Activated CD4-positive, alpha-beta memory T cell treated with anti-CD3 and anti-CD28 coated beads for 36 hours (primary cell): ENCODE measurements at regions not wholly inside any gene's neighbourhood (a gene's known extent, or its start where the extent isn't known, plus 50 kb on each side); places are given as distances from the start of the nearest gene placed in this dataset.

ENCODE experiments used
- CTCF ChIA-PET: fragments of 350-600 bp; sonication (Branson Sonifier 250); formaldehyde crosslinking; loops from one replicate; lab custom pipeline; 2021; ENCODE audit warnings: antibody characterized with exemption, inconsistent platforms; lab: Charles Lee
- POLR2A ChIA-PET: fragments of 350-600 bp; sonication (Branson Sonifier 250); formaldehyde crosslinking; loops from one replicate; lab custom pipeline; 2021; ENCODE audit warnings: antibody characterized with exemption; lab: Charles Lee
- DNase-seq: peaks from one replicate; pipeline ENCODE4 v3.0.0-alpha.2; 2020
- H3K27ac Mint-ChIP-seq: one replicate; pipeline ENCODE4 v1.8.0; 2021; ENCODE audit warnings: mixed read lengths
- H3K27me3 Mint-ChIP-seq: one replicate; pipeline ENCODE4 v1.8.0; 2021; ENCODE audit warnings: mixed read lengths
- H3K36me3 Mint-ChIP-seq: one replicate; pipeline ENCODE4 v1.8.0; 2021; ENCODE audit warnings: mixed read lengths
- H3K4me1 Mint-ChIP-seq: one replicate; pipeline ENCODE4 v1.8.0; 2021; ENCODE audit warnings: low read depth, mixed read lengths
- H3K4me3 Mint-ChIP-seq: one replicate; pipeline ENCODE4 v1.8.0; 2021; ENCODE audit warnings: mild to moderate bottlenecking, mixed read lengths
- H3K9me3 Mint-ChIP-seq: one replicate; pipeline ENCODE4 v1.8.0; 2021; ENCODE audit warnings: mixed read lengths
- intact Hi-C: fragments of 100-400 bp; cut with micrococcal nuclease; formaldehyde crosslinking; loops from one replicate; pipeline ENCODE4 v1.15.1; 2023

- H3K9me3 Mint-ChIP-seq = no peaks in the 10 kb centered on the region
- DNase-seq = no peak
- no peak overlapping the region for H3K27ac Mint-ChIP-seq
- no peak overlapping the region for H3K4me3 Mint-ChIP-seq
- H3K4me1 Mint-ChIP-seq = no peaks in the 10 kb centered on the region
- POLR2A ChIA-PET = no interaction called here
- intact Hi-C loops = no loop called here
- no peaks in the 10 kb centered on the region for H3K36me3 Mint-ChIP-seq
- CTCF ChIA-PET = no interaction called here
- H3K27me3 Mint-ChIP-seq = no peaks in the 10 kb centered on the region
Measured at GRCh38 chr15:97712530-97712929, 248.0 kb upstream of the ARRDC4 start.

GRCh38 chr15:97717806-97718205 is 242.7 kb upstream of the ARRDC4 start:
- no peak overlapping the region for H3K27ac Mint-ChIP-seq
- no peak for DNase-seq
- H3K27me3 Mint-ChIP-seq = peaks cover 1% of the 10 kb centered on the region
- no peaks in the 10 kb centered on the region for H3K36me3 Mint-ChIP-seq
- ChIA-PET CTCF (no interaction called here), POLR2A (no interaction called here)
- intact Hi-C loops = no loop called here
- H3K4me1 Mint-ChIP-seq = no peaks in the 10 kb centered on the region
- H3K4me3 Mint-ChIP-seq = no peak overlapping the region
- H3K9me3 Mint-ChIP-seq = peaks cover 12% of the 10 kb centered on the region

- no peak overlapping the region for H3K27ac Mint-ChIP-seq
- H3K4me1 Mint-ChIP-seq = no peaks in the 10 kb centered on the region
- POLR2A ChIA-PET = no interaction called here
- CTCF ChIA-PET = no interaction called here
- no peaks in the 10 kb centered on the region for H3K36me3 Mint-ChIP-seq
- H3K27me3 Mint-ChIP-seq = peaks cover 1% of the 10 kb centered on the region
- DNase-seq = no peak
- intact Hi-C loops = no loop called here
- H3K9me3 Mint-ChIP-seq = peaks cover 12% of the 10 kb centered on the region
- no peak overlapping the region for H3K4me3 Mint-ChIP-seq
Measured at GRCh38 chr15:97718509-97718908, 242.0 kb upstream of the ARRDC4 start.

GRCh38 chr15:97728791-97729190 is 231.7 kb upstream of the ARRDC4 start:
- POLR2A ChIA-PET = no interaction called here
- Mint-ChIP-seq H3K4me1 (no peaks in the 10 kb centered on the region), H3K27me3 (no peaks in the 10 kb centered on the region), H3K9me3 (peaks cover 3% of the 10 kb centered on the region), H3K36me3 (no peaks in the 10 kb centered on the region), H3K27ac (no peak overlapping the region), H3K4me3 (no peak overlapping the region)
- CTCF ChIA-PET = no interaction called here
- DNase-seq = no peak
- intact Hi-C loops = no loop called here

- intact Hi-C loops = no loop called here
- POLR2A ChIA-PET = no interaction called here
- no peaks in the 10 kb centered on the region for H3K36me3 Mint-ChIP-seq
- H3K27me3 Mint-ChIP-seq = no peaks in the 10 kb centered on the region
- H3K9me3 Mint-ChIP-seq = peaks cover 3% of the 10 kb centered on the region
- CTCF ChIA-PET = no interaction called here
- H3K4me3 Mint-ChIP-seq = no peak overlapping the region
- no peak for DNase-seq
- H3K27ac Mint-ChIP-seq = no peak overlapping the region
- H3K4me1 Mint-ChIP-seq = no peaks in the 10 kb centered on the region
Measured at GRCh38 chr15:97729270-97729669, 231.2 kb upstream of the ARRDC4 start.

- no peaks in the 10 kb centered on the region for H3K36me3 Mint-ChIP-seq
- CTCF ChIA-PET = no interaction called here
- no peak overlapping the region for H3K4me3 Mint-ChIP-seq
- DNase-seq = no peak
- POLR2A ChIA-PET = no interaction called here
- H3K27ac Mint-ChIP-seq = no peak overlapping the region
- H3K9me3 Mint-ChIP-seq = peaks cover 3% of the 10 kb centered on the region
- no peaks in the 10 kb centered on the region for H3K4me1 Mint-ChIP-seq
- H3K27me3 Mint-ChIP-seq = no peaks in the 10 kb centered on the region
- intact Hi-C loops = no loop called here
Measured at GRCh38 chr15:97730315-97730714, 230.2 kb upstream of the ARRDC4 start.

GRCh38 chr15:97731859-97732258 is 228.6 kb upstream of the ARRDC4 start:
- DNase-seq = no peak
- H3K4me1 Mint-ChIP-seq = no peaks in the 10 kb centered on the region
- ChIA-PET POLR2A (no interaction called here), CTCF (no interaction called here)
- no peaks in the 10 kb centered on the region for H3K36me3 Mint-ChIP-seq
- H3K27ac Mint-ChIP-seq = no peak overlapping the region
- H3K9me3 Mint-ChIP-seq = peaks cover 3% of the 10 kb centered on the region
- H3K27me3 Mint-ChIP-seq = no peaks in the 10 kb centered on the region
- H3K4me3 Mint-ChIP-seq = no peak overlapping the region
- intact Hi-C loops = no loop called here

GRCh38 chr15:97733373-97733772 is 227.1 kb upstream of the ARRDC4 start:
- no peak for DNase-seq
- ChIA-PET CTCF (no interaction called here), POLR2A (no interaction called here)
- H3K9me3 Mint-ChIP-seq = peaks cover 3% of the 10 kb centered on the region
- H3K27me3 Mint-ChIP-seq = no peaks in the 10 kb centered on the region
- H3K36me3 Mint-ChIP-seq = no peaks in the 10 kb centered on the region
- intact Hi-C loops = no loop called here
- H3K27ac Mint-ChIP-seq = no peak overlapping the region
- no peak overlapping the region for H3K4me3 Mint-ChIP-seq
- no peaks in the 10 kb centered on the region for H3K4me1 Mint-ChIP-seq

- Mint-ChIP-seq H3K27me3 (no peaks in the 10 kb centered on the region), H3K4me3 (no peak overlapping the region), H3K36me3 (no peaks in the 10 kb centered on the region), H3K27ac (no peak overlapping the region), H3K9me3 (no peaks in the 10 kb centered on the region), H3K4me1 (no peaks in the 10 kb centered on the region)
- no peak for DNase-seq
- ChIA-PET CTCF (no interaction called here), POLR2A (no interaction called here)
- intact Hi-C loops = no loop called here
Measured at GRCh38 chr15:97736748-97737147, 223.8 kb upstream of the ARRDC4 start.

GRCh38 chr15:97745481-97746071 is 214.9 kb upstream of the ARRDC4 start:
- ChIA-PET CTCF (no interaction called here), POLR2A (no interaction called here)
- no peaks in the 10 kb centered on the region for H3K4me1 Mint-ChIP-seq
- H3K27me3 Mint-ChIP-seq = peaks cover 2% of the 10 kb centered on the region
- H3K27ac Mint-ChIP-seq = no peak overlapping the region
- H3K9me3 Mint-ChIP-seq = no peaks in the 10 kb centered on the region
- intact Hi-C loops = no loop called here
- peak; percentile 12 for DNase-seq
- no peaks in the 10 kb centered on the region for H3K36me3 Mint-ChIP-seq
- no peak overlapping the region for H3K4me3 Mint-ChIP-seq

GRCh38 chr15:97747342-97747741 is 213.2 kb upstream of the ARRDC4 start:
- no peak for DNase-seq
- Mint-ChIP-seq H3K36me3 (no peaks in the 10 kb centered on the region), H3K27ac (no peak overlapping the region), H3K27me3 (peaks cover 2% of the 10 kb centered on the region), H3K4me3 (no peak overlapping the region), H3K9me3 (no peaks in the 10 kb centered on the region), H3K4me1 (no peaks in the 10 kb centered on the region)
- ChIA-PET POLR2A (no interaction called here), CTCF (no interaction called here)
- intact Hi-C loops = no loop called here

- Mint-ChIP-seq H3K27ac (no peak overlapping the region), H3K36me3 (no peaks in the 10 kb centered on the region), H3K27me3 (peaks cover 2% of the 10 kb centered on the region), H3K4me1 (no peaks in the 10 kb centered on the region), H3K9me3 (no peaks in the 10 kb centered on the region), H3K4me3 (no peak overlapping the region)
- CTCF ChIA-PET = no interaction called here
- POLR2A ChIA-PET = no interaction called here
- intact Hi-C loops = no loop called here
- DNase-seq = no peak
Measured at GRCh38 chr15:97748576-97748975, 211.9 kb upstream of the ARRDC4 start.

GRCh38 chr15:97750060-97750459 is 210.4 kb upstream of the ARRDC4 start:
- DNase-seq = no peak
- no peak overlapping the region for H3K4me3 Mint-ChIP-seq
- intact Hi-C loops = no loop called here
- no peaks in the 10 kb centered on the region for H3K9me3 Mint-ChIP-seq
- no peaks in the 10 kb centered on the region for H3K4me1 Mint-ChIP-seq
- no peaks in the 10 kb centered on the region for H3K36me3 Mint-ChIP-seq
- peaks cover 2% of the 10 kb centered on the region for H3K27me3 Mint-ChIP-seq
- H3K27ac Mint-ChIP-seq = no peak overlapping the region
- CTCF ChIA-PET = no interaction called here
- POLR2A ChIA-PET = no interaction called here
